SK-N-SH treated with all-trans-retinoic acid at 6 μM for 48 hours (cell line): ENCODE measurements at regions not wholly inside any gene's neighbourhood (a gene's known extent, or its start where the extent isn't known, plus 50 kb on each side); places are given as distances from the start of the nearest gene placed in this dataset.
A peak's percentile ranks its signal among the peaks of the same experiment; 100 is the strongest.
"Not testable (repeated sequence)": the region's sequence is repeated elsewhere in the genome, so short reads cannot be mapped to it uniquely, and the experiment has no call there.

ENCODE experiments used
- ATAC-seq: fragments of 200-7000 bp; cut with Tn5 transposase; 3 replicates; pipeline ENCODE4 v1.9.1; 2020; ENCODE audit warnings: mild to moderate bottlenecking, moderate library complexity
- ARNTL ChIP-seq: fragments of 450-650 bp; formaldehyde crosslinking; IDR thresholded peaks from 2 replicates; pipeline ENCODE4 v1.5.0; 2020; ENCODE audit warnings: low read depth, mild to moderate bottlenecking, moderate library complexity, borderline replicate concordance
- BACH2 ChIP-seq: fragments of 250-450 bp; sonication (Bioruptor Pico); IDR thresholded peaks from 2 replicates; pipeline ENCODE4 v1.9.0; 2021; ENCODE audit warnings: mild to moderate bottlenecking, borderline replicate concordance
- CSDC2 ChIP-seq: fragments of 250-450 bp; sonication (Bioruptor Pico); IDR thresholded peaks from 2 replicates; pipeline ENCODE4 v1.5.0; 2020; ENCODE audit warnings: mild to moderate bottlenecking, moderate library complexity
- ESRRG ChIP-seq: fragments of 250-450 bp; sonication (Bioruptor Pico); IDR thresholded peaks from 2 replicates; pipeline ENCODE4 v1.6.1; 2021; ENCODE audit warnings: mild to moderate bottlenecking
- GLIS3 ChIP-seq: fragments of 250-450 bp; sonication (Bioruptor Pico); IDR thresholded peaks from 2 replicates; pipeline ENCODE4 v1.5.0; 2020; ENCODE audit warnings: mild to moderate bottlenecking, moderate library complexity
- ISL1 ChIP-seq: fragments of 250-450 bp; sonication (Bioruptor Pico); IDR thresholded peaks from 2 replicates; pipeline ENCODE4 v2.1.2; 2022; ENCODE audit warnings: mild to moderate bottlenecking, moderate library complexity
- OSR1 ChIP-seq: fragments of 250-450 bp; sonication (Bioruptor Pico); IDR thresholded peaks from 2 replicates; pipeline ENCODE4 v1.8.0; 2022; ENCODE audit warnings: moderate library complexity, mild to moderate bottlenecking, inconsistent platforms
- POU6F1 ChIP-seq: fragments of 250-450 bp; sonication (Bioruptor Pico); IDR thresholded peaks from 2 replicates; pipeline ENCODE4 v1.8.0; 2021; ENCODE audit warnings: low read depth, mild to moderate bottlenecking, moderate library complexity, borderline replicate concordance
- PPARA ChIP-seq: fragments of 250-450 bp; sonication (Bioruptor Pico); IDR thresholded peaks from 2 replicates; pipeline ENCODE4 v1.5.0; 2020; ENCODE audit warnings: mild to moderate bottlenecking, borderline replicate concordance
- RARB ChIP-seq: fragments of 250-450 bp; sonication (Bioruptor Pico); IDR thresholded peaks from 2 replicates; pipeline ENCODE4 v1.8.0; 2021; ENCODE audit warnings: mild to moderate bottlenecking, moderate library complexity
- SNAI2 ChIP-seq: fragments of 250-450 bp; sonication (Bioruptor Pico); IDR thresholded peaks from 2 replicates; pipeline ENCODE4 v1.5.0; 2020; ENCODE audit warnings: mild to moderate bottlenecking, moderate library complexity
- TCF4 ChIP-seq: fragments of 250-450 bp; sonication (Bioruptor Pico); IDR thresholded peaks from 2 replicates; pipeline ENCODE4 v1.8.0; 2021; ENCODE audit warnings: mild to moderate bottlenecking, moderate library complexity, borderline replicate concordance
- TOX ChIP-seq: fragments of 250-450 bp; sonication (Bioruptor Pico); IDR thresholded peaks from 2 replicates; pipeline ENCODE4 v1.8.0; 2021; ENCODE audit warnings: mild to moderate bottlenecking, moderate library complexity, borderline replicate concordance
- TSHZ2 ChIP-seq: fragments of 250-450 bp; sonication (Bioruptor Pico); IDR thresholded peaks from 2 replicates; pipeline ENCODE4 v1.5.0; 2020; ENCODE audit warnings: mild to moderate bottlenecking, moderate library complexity
- ZC3H10 ChIP-seq: fragments of 250-450 bp; sonication (Bioruptor Pico); IDR thresholded peaks from 2 replicates; pipeline ENCODE4 v1.5.1; 2021; ENCODE audit warnings: mild to moderate bottlenecking, moderate library complexity
- ZFP3 ChIP-seq: fragments of 250-450 bp; sonication (Bioruptor Pico); IDR thresholded peaks from 2 replicates; pipeline ENCODE4 v1.5.0; 2020; ENCODE audit warnings: mild to moderate bottlenecking, moderate library complexity
- ZFP30 ChIP-seq: fragments of 450-650 bp; formaldehyde crosslinking; IDR thresholded peaks from 2 replicates; pipeline ENCODE4 v1.5.0; 2022; ENCODE audit warnings: mild to moderate bottlenecking, moderate library complexity
- ZNF565 ChIP-seq: fragments of 450-650 bp; formaldehyde crosslinking; conservative IDR thresholded peaks from 2 replicates; pipeline ENCODE4 v1.5.0; 2020; ENCODE audit warnings: low read depth, mild to moderate bottlenecking, moderate library complexity
- ZNF8 ChIP-seq: fragments of 450-650 bp; formaldehyde crosslinking; IDR thresholded peaks from 2 replicates; pipeline ENCODE4 v1.5.0; 2020; ENCODE audit warnings: mild to moderate bottlenecking, moderate library complexity
- TF ChIP-seq, protein P1 (sequence below): fragments of 250-450 bp; sonication (Bioruptor Pico); IDR thresholded peaks from 2 replicates; pipeline ENCODE4 v1.8.0; 2020; ENCODE audit warnings: mild to moderate bottlenecking, moderate library complexity, borderline replicate concordance
- TF ChIP-seq, protein P2 (sequence below): fragments of 250-450 bp; sonication (Bioruptor Pico); IDR thresholded peaks from 2 replicates; pipeline ENCODE4 v1.5.1; 2021; ENCODE audit warnings: mild to moderate bottlenecking, moderate library complexity

DNA sequence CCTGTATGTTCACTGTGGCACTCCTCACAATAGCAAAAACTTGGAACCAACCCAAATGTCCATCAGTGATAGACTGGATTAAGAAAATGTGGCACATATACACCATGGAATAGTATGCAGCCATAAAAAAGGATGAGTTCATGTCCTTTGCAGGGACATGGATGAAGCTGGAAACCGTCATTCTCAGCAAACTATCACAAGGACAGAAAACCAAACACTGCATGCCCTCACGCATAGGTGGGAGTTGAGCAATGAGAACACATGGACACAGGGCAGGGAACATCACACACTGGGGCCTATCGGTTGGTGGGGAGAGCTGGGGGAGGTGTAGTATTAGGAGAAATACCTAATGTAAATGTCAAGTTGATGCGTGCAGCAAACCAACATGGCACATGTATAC is 275.7 kb upstream of the TLE3 start:
- not testable (repeated sequence) for ATAC-seq
- TF ChIP-seq ZNF8: 0 out of 2 replicates have a peak, but pooled peaks have one; percentile 21
- TF ChIP-seq, all 23 proteins: peak for 1; not testable (repeated sequence) for 22

- not testable (repeated sequence) for ATAC-seq
These were observed 270.4 kb upstream of the TLE3 start for GRCh38 chr15:70367913-70368705.

DNA sequence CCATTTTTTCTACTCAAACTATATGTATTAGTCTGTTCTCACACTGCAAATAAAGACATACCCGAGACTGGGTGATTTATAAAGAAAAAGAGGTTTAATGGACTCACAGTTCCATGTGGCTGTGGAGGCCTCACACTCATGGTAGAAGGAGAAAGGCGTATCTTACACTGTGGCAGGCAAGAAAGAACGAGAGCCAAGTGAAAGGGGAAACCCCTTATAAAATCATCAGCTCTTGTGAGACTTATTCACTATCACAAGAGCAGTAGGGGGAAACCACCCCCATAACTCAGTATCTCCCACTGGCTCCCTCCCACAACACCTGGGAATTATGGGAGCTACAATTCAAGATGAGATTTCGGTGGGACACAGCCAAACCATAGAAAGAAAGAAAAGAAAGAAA is 266.3 kb upstream of the TLE3 start:
- ATAC-seq: not testable (repeated sequence)

DNA sequence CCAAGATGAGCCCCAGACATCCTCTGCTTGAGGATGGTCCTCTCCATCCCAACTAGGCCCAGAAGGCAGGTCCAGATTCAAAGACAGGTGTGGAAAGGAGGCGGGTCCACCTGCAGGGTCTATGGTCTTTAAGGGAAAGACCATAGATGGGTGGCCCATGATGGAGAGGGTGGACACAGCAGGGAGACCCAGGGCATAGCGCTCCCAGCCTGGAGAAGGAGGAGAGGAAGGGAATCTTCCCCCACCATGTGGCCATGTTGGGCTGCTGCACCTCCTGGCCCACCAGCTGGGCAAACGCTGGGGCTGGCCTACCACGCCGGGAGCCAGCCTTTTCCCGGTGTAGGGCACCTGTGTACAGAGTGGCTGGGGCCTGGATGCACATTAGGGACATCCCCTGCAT is 265.2 kb upstream of the TLE3 start:
- ATAC-seq: peak; percentile 91

DNA sequence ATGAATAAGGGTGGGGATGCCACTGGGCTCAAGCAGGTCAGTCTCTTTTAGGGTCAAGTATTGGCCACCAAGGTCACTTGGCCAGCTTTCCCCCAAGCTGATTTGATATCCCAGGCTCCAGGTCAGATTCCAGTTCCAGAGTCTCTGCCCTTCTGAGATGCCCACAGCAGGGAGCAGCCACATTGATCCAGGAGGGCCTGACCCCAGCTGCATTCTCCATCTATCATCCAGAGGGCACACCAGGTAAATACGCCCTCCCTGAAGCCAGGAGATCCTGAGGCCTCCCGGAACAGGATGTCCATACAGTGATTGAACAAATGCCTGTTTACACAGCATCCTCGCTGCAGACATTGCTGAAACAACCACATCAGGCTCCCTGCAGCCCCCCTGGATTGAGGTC is 264.6 kb upstream of the TLE3 start:
- TF ChIP-seq ESRRG (CRISPR knock-in tag): no peak
- no peak for TF ChIP-seq ZC3H10 (CRISPR knock-in tag)
- no peak for TF ChIP-seq PPARA (CRISPR knock-in tag)
- no peak for TF ChIP-seq POU6F1 (CRISPR knock-in tag)
- TF ChIP-seq CSDC2 (CRISPR knock-in tag): no peak
- no peak for TF ChIP-seq ZNF8
- TF ChIP-seq ARNTL: no peak
- no peak for TF ChIP-seq GLIS3 (CRISPR knock-in tag)
- TF ChIP-seq TOX (CRISPR knock-in tag): no peak
- TF ChIP-seq SNAI2: no peak
- no peak for TF ChIP-seq OSR1 (CRISPR knock-in tag)
- no peak for TF ChIP-seq ZNF565 (CRISPR knock-in tag)
- TF ChIP-seq, protein P1, sequence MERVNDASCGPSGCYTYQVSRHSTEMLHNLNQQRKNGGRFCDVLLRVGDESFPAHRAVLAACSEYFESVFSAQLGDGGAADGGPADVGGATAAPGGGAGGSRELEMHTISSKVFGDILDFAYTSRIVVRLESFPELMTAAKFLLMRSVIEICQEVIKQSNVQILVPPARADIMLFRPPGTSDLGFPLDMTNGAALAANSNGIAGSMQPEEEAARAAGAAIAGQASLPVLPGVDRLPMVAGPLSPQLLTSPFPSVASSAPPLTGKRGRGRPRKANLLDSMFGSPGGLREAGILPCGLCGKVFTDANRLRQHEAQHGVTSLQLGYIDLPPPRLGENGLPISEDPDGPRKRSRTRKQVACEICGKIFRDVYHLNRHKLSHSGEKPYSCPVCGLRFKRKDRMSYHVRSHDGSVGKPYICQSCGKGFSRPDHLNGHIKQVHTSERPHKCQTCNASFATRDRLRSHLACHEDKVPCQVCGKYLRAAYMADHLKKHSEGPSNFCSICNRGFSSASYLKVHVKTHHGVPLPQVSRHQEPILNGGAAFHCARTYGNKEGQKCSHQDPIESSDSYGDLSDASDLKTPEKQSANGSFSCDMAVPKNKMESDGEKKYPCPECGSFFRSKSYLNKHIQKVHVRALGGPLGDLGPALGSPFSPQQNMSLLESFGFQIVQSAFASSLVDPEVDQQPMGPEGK: no peak
- TF ChIP-seq TSHZ2 (CRISPR knock-in tag): no peak
- no peak for TF ChIP-seq ZFP3 (CRISPR knock-in tag)
- TF ChIP-seq, protein P2, sequence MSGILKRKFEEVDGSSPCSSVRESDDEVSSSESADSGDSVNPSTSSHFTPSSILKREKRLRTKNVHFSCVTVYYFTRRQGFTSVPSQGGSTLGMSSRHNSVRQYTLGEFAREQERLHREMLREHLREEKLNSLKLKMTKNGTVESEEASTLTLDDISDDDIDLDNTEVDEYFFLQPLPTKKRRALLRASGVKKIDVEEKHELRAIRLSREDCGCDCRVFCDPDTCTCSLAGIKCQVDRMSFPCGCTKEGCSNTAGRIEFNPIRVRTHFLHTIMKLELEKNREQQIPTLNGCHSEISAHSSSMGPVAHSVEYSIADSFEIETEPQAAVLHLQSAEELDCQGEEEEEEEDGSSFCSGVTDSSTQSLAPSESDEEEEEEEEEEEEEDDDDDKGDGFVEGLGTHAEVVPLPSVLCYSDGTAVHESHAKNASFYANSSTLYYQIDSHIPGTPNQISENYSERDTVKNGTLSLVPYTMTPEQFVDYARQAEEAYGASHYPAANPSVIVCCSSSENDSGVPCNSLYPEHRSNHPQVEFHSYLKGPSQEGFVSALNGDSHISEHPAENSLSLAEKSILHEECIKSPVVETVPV (CRISPR knock-in tag): no peak
- TF ChIP-seq BACH2 (CRISPR knock-in tag): no peak
- no peak for TF ChIP-seq ISL1 (CRISPR knock-in tag)
- no peak for TF ChIP-seq RARB (CRISPR knock-in tag)
- TF ChIP-seq ZFP30 (CRISPR knock-in tag): no peak
- TF ChIP-seq, all 23 proteins: peak for 0
- no peak for ATAC-seq

More for the DNA sequence above, 265.2 kb upstream of the TLE3 start:
- TF ChIP-seq TCF4 (CRISPR knock-in tag) (no peak), POU6F1 (CRISPR knock-in tag) (no peak)
